Neural progenitor cell (in vitro differentiated cells): ENCODE measurements at regions not wholly inside any gene's neighbourhood (a gene's known extent, or its start where the extent isn't known, plus 50 kb on each side); places are given as distances from the start of the nearest gene placed in this dataset.

Experiments
- DNase-seq: peaks from one replicate; pipeline ENCODE4 v3.0.0-alpha.2; 2016; ENCODE audit warnings: low spot score
- H2AFZ ChIP-seq: fragments of 200-600 bp; sonication (generic); replicated peaks from 2 replicates; pipeline ENCODE4 v1.6.1; 2016; ENCODE audit warnings: antibody characterized with exemption
- H3F3A ChIP-seq: fragments of 200-600 bp; sonication (generic); 2 replicates; pipeline ENCODE4 v1.6.1; 2016; ENCODE audit warnings: antibody characterized with exemption, low read depth
- H3K27ac ChIP-seq: fragments of 200-600 bp; sonication (generic); 2 replicates; pipeline ENCODE4 v1.5.1; 2016; ENCODE audit warnings: mild to moderate bottlenecking
- H3K27me3 ChIP-seq: fragments of 200-600 bp; sonication (generic); 2 replicates; pipeline ENCODE4 v1.6.1; 2016; ENCODE audit warnings: mild to moderate bottlenecking, moderate library complexity
- H3K36me3 ChIP-seq: fragments of 200-600 bp; sonication (generic); 2 replicates; pipeline ENCODE4 v1.5.1; 2016
- H3K4me1 ChIP-seq: fragments of 200-600 bp; sonication (generic); 2 replicates; pipeline ENCODE4 v1.6.1; 2016; ENCODE audit warnings: mixed run types
- H3K4me2 ChIP-seq: fragments of 200-600 bp; sonication (generic); 2 replicates; pipeline ENCODE4 v1.6.1; 2016
- H3K4me3 ChIP-seq: fragments of 200-600 bp; sonication (generic); 2 replicates; pipeline ENCODE4 v1.5.1; 2016
- H3K79me2 ChIP-seq: fragments of 200-600 bp; sonication (generic); 2 replicates; pipeline ENCODE4 v1.6.1; 2016; ENCODE audit warnings: low read depth
- H3K9ac ChIP-seq: fragments of 200-600 bp; sonication (generic); 2 replicates; pipeline ENCODE4 v1.6.1; 2016
- H3K9me3 ChIP-seq: fragments of 200-600 bp; sonication (generic); 2 replicates; pipeline ENCODE4 v1.5.1; 2016; ENCODE audit warnings: low read depth
- H4K20me1 ChIP-seq: fragments of 200-600 bp; sonication (generic); 2 replicates; pipeline ENCODE4 v1.6.1; 2016; ENCODE audit warnings: low read depth
- H3K27ac Mint-ChIP-seq: 3 replicates; pipeline ENCODE4 v1.8.0; 2021; ENCODE audit warnings: mixed read lengths
- H3K27me3 Mint-ChIP-seq: 2 replicates; pipeline ENCODE4 v1.8.0; 2022; ENCODE audit warnings: low read depth, mild to moderate bottlenecking, inconsistent platforms, moderate library complexity, mixed read lengths; ENCODE audit not compliant: insufficient read depth
- H3K36me3 Mint-ChIP-seq: 3 replicates; pipeline ENCODE4 v1.8.0; 2021; ENCODE audit warnings: mixed read lengths
- H3K4me1 Mint-ChIP-seq: 3 replicates; pipeline ENCODE4 v1.8.0; 2021; ENCODE audit warnings: mixed read lengths
- H3K4me3 Mint-ChIP-seq: 3 replicates; pipeline ENCODE4 v1.8.0; 2021; ENCODE audit warnings: mild to moderate bottlenecking, moderate library complexity, mixed read lengths
- H3K9me3 Mint-ChIP-seq: 3 replicates; pipeline ENCODE4 v1.8.0; 2020; ENCODE audit warnings: mixed read lengths
- CTCF ChIP-seq: fragments of 200-600 bp; sonication (generic); IDR thresholded peaks from 2 replicates; pipeline ENCODE4 v1.5.1; 2017; ENCODE audit warnings: antibody characterized with exemption, mild to moderate bottlenecking
- EZH2 ChIP-seq: fragments of 200-600 bp; sonication (generic); IDR thresholded peaks from 2 replicates; pipeline ENCODE4 v1.6.1; 2017; ENCODE audit warnings: antibody characterized with exemption, mild to moderate bottlenecking, moderate library complexity
- EZH2phosphoT487 ChIP-seq: fragments of 200-600 bp; sonication (generic); IDR thresholded peaks from 2 replicates; pipeline ENCODE4 v1.6.1; 2017; ENCODE audit warnings: antibody characterized with exemption

- H3K79me2 ChIP-seq = peaks cover 98% of the 10 kb centered on the region
- H3K36me3 ChIP-seq = no peaks in the 10 kb centered on the region
- no peak overlapping the region for H3K9ac ChIP-seq
- no peak for TF ChIP-seq CTCF
- H3K27ac ChIP-seq = no peak overlapping the region
- peaks cover 94% of the 10 kb centered on the region for H4K20me1 ChIP-seq
- Mint-ChIP-seq H3K36me3 (peaks cover 3% of the 10 kb centered on the region), H3K27ac (no peak overlapping the region), H3K9me3 (no peaks in the 10 kb centered on the region), H3K27me3 (no peaks in the 10 kb centered on the region), H3K4me3 (no peak overlapping the region), H3K4me1 (peaks cover 17% of the 10 kb centered on the region)
- DNase-seq = no peak
- H3K4me3 ChIP-seq = no peak overlapping the region
- no peak overlapping the region for H3K4me2 ChIP-seq
- H3K4me1 ChIP-seq = peaks cover 17% of the 10 kb centered on the region
- no peaks in the 10 kb centered on the region for H3K9me3 ChIP-seq
- H3K27me3 ChIP-seq = no peaks in the 10 kb centered on the region
- peaks cover 14% of the 10 kb centered on the region for H3F3A ChIP-seq
- H2AFZ ChIP-seq = no peak overlapping the region
Observed at GRCh38 chr6:56767892-56768531, 125.3 kb upstream of the DST start.

- Histone ChIP-seq H4K20me1 (peaks cover 89% of the 10 kb centered on the region), H3K27me3 (no peaks in the 10 kb centered on the region), H3K36me3 (no peaks in the 10 kb centered on the region), H3F3A (peaks cover 14% of the 10 kb centered on the region), H3K4me1 (peaks cover 13% of the 10 kb centered on the region), H3K79me2 (peaks cover 98% of the 10 kb centered on the region), H3K27ac (no peak overlapping the region), H3K9me3 (no peaks in the 10 kb centered on the region), H3K4me2 (no peak overlapping the region), H3K4me3 (no peak overlapping the region), H2AFZ (no peak overlapping the region), H3K9ac (no peak overlapping the region)
- Mint-ChIP-seq H3K36me3 (peaks cover 6% of the 10 kb centered on the region), H3K27me3 (no peaks in the 10 kb centered on the region), H3K4me1 (peaks cover 17% of the 10 kb centered on the region), H3K27ac (no peak overlapping the region), H3K4me3 (no peak overlapping the region), H3K9me3 (no peaks in the 10 kb centered on the region)
- no peak for DNase-seq
- TF ChIP-seq EZH2phosphoT487 = no peak
- no peak for TF ChIP-seq CTCF
- TF ChIP-seq EZH2 = no peak
Observed at GRCh38 chr6:56767435-56767834, 124.7 kb upstream of the DST start.

GRCh38 chr6:56766806-56767178, 124.1 kb upstream of the DST start:
- H3K36me3 Mint-ChIP-seq = peaks cover 9% of the 10 kb centered on the region
- no peak for TF ChIP-seq CTCF
- TF ChIP-seq EZH2phosphoT487 = no peak
- TF ChIP-seq EZH2 = no peak
- no peak overlapping the region for H3K4me3 ChIP-seq
- no peak overlapping the region for H3K9ac ChIP-seq
- peaks cover 13% of the 10 kb centered on the region for H3K4me1 ChIP-seq
- H3K4me1 Mint-ChIP-seq = peaks cover 17% of the 10 kb centered on the region
- H3K79me2 ChIP-seq = peaks cover 98% of the 10 kb centered on the region
- no peak overlapping the region for H3K27ac ChIP-seq
- H3K4me3 Mint-ChIP-seq = no peak overlapping the region
- H3K27me3 ChIP-seq = no peaks in the 10 kb centered on the region
- no peaks in the 10 kb centered on the region for H3K9me3 Mint-ChIP-seq
- no peak overlapping the region for H3K27ac Mint-ChIP-seq
- peaks cover 14% of the 10 kb centered on the region for H3F3A ChIP-seq
- no peak for DNase-seq
- H3K27me3 Mint-ChIP-seq = no peaks in the 10 kb centered on the region
- no peaks in the 10 kb centered on the region for H3K9me3 ChIP-seq
- H3K4me2 ChIP-seq = no peak overlapping the region
- no peak overlapping the region for H2AFZ ChIP-seq
- H4K20me1 ChIP-seq = peaks cover 82% of the 10 kb centered on the region
- no peaks in the 10 kb centered on the region for H3K36me3 ChIP-seq
